HUDEP-2 (cell line): ENCODE measurements at regions not wholly inside any gene's neighbourhood (a gene's known extent, or its start where the extent isn't known, plus 50 kb on each side); places are given as distances from the start of the nearest gene placed in this dataset.
"Not testable (repeated sequence)": the region's sequence is repeated elsewhere in the genome, so short reads cannot be mapped to it uniquely, and the experiment has no call there.

Experiments used
- DNase-seq, 76 experiments: peaks; one replicate each; lab custom pipeline; 2025; ENCODE audit not compliant: unreplicated experiment in 76 of 76; lab: John Stamatoyannopoulos, UW

GRCh38 chr4:141449927-141450326, 186.5 kb upstream of the IL15 start:
- no peak for DNase-seq

- no peak for DNase-seq
These were observed 180.7 kb upstream of the IL15 start for GRCh38 chr4:141455651-141456050.

DNA sequence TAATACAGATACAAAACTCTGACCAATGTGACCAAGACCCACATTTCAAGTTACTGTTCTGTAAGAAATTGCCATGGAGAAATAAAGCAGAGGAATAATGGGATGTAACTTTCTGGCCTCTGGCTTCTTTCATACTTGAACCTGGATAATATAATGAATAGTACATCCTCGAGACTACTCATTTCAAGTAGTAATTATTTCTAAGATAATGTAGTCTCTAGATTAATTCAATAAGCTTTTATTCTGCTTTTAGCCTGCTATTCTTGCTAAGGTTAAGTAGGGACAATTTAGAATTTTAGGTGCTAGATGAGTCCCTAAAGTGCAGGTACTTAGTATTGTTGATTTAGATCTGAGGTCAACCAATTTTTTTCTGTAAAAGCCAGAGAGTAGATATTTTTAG, 178.7 kb upstream of the IL15 start:
- no peak for DNase-seq

- no peak for DNase-seq
These were observed 177.9 kb upstream of the IL15 start for GRCh38 chr4:141458501-141458900.

GRCh38 chr4:141459020-141459419, 177.4 kb upstream of the IL15 start:
- DNase-seq, result no peak

- no peak for DNase-seq
These were observed 174.0 kb upstream of the IL15 start for GRCh38 chr4:141462361-141462760.

- no peak for DNase-seq
These were observed 172.7 kb upstream of the IL15 start for GRCh38 chr4:141463678-141464077.

DNA sequence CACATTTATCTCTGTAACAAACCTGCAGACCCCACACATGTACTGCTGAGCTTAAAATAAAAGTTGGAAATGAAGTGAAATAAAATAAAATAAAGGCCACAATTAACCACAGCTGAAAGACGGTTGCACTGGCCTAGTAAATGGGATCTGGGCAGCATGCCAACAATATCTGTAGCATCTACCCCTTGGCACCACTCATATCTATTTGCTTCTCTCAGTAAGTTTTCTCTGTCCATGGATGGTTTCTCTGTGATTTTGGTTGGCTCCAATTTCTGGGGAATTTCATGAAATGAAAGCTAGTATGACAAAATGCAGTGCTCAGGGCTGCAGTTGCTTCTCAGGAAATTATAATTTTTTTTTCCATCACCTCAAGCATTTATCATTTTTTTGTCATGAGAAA, 172.0 kb upstream of the IL15 start:
- DNase-seq, result no peak

DNA sequence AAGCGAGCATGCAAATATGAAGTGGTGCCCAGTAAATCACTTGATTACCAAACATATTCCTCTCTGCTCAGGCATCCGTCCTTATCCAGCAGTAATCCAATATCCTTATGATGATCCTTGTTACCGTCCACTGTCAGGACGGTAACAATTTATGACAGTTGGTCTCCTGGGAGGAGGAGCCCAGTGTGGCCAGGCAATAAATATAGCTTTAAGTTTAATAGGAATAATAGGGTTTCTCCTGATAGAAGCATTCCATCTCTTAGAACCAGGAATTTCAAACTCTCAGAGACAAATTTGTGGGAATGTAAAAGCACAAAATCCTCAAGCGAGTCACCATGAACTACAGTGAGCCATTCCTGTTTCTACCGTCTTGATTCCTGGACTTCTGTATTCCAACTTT, 171.2 kb upstream of the IL15 start:
- no peak for DNase-seq

DNA sequence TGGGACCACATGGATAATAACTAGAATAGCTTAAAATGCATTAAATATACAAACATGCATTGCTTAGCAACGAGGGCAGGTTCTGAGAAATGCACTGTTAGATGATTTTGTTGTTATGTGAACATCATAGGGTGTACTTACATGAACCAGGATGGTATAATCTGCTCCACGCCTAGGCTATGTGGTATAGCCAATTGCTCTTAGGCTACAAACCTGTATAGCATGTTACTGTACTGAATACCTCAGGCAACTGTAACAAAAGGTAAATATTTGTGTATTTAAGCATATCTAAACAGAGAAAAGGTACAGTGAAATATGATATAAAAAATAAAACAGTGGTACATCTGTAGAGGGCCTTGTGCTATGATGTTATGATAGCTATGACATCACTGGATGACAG, 169.2 kb upstream of the IL15 start:
- DNase-seq, result no peak

DNA sequence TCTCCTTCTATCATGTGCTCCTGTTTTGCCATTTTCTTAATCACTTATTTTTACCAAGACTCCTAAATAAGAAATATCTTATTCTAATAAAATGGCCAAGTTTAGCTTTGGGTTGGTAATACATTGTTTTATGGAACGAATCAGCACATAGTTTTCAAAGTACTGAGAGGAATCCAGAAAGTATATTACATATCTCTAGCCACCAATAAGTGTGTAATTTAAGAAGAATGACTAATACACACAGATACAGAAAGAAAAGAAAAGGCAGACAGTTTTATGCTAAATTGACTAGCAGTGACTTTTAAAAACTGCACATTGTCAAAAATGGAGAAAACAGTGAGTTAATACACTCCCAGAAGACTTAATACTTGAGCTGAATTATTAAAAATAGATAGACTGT, 167.0 kb upstream of the IL15 start:
- DNase-seq, result no peak

GRCh38 chr4:141473026-141473540, 163.3 kb upstream of the IL15 start:
- DNase-seq, result no peak

GRCh38 chr4:141473952-141474351, 162.4 kb upstream of the IL15 start:
- no peak for DNase-seq

DNA sequence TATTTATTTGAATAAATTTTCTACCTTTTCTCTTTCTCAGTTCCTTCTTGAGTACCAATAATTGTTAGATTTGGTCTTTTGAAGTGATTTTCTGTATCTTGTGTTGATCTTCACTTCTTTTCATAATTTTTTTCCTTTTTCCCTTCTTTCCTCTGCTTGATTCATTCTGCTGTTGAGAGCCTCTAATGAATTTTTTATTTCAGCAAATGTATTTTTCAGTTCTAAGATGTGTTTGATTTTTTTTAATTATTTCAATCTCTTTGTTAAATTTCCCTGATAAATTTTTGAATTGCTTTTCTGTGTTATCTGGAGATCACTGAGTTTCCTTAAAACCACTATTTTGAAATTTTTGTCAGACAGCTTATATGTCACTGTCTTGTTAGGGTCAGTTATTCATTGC, 155.4 kb upstream of the IL15 start:
- DNase-seq, result no peak

- not testable (repeated sequence) for DNase-seq
These were observed 152.1 kb upstream of the IL15 start for GRCh38 chr4:141484298-141484697.

DNA sequence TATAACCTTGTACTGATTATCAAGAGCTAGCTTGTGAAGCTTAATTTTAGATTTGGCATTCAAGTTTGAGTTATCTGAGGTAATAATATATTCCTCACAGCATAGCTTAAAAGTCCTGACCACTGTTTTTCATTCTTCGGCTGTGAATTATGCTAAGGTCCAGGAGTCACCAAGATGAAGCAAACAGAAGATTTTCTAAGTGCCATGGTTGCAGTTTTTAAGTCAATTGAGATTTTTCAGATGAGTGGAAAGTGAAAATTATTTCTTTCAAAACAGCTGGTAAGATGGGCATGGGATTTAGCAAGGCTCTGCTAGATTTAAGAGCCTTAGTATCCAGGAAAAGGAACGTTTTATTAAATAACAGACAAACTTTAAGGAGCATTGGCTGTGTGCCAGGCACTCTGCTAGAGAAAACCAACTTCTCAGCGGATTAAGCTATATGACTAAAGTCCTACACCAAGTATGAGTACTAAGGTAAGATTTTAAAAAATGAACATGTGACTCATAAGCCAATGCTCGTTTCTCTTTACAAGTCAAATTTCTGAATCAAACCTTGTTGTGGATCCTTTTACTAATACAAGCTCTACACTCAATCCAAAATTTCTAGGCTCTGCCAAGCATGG, 149.9 kb upstream of the IL15 start:
- no peak for DNase-seq

GRCh38 chr4:141497627-141498026, 138.8 kb upstream of the IL15 start:
- DNase-seq, result no peak

GRCh38 chr4:141499261-141499853, 137.0 kb upstream of the IL15 start:
- no peak for DNase-seq

DNA sequence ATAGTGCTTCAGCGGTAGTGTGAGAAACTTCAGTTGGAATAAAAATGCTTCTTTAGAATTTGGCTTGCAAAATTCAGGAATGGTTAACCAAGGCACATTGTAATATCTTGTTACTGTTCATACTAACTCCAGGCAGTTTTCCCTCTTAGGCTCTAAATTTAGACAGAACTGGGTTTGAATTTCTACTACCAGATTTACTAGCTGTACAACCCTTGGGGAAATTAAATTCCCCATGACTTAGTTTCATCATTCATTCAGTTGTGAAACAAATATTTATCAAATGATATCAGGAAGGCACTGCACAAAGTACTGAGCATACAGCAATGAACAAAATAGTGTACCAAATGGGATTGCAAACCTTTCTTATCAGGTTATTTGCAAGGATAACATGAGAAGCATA, 135.0 kb upstream of the IL15 start:
- no peak for DNase-seq

GRCh38 chr4:141501931-141502330, 134.5 kb upstream of the IL15 start:
- no peak for DNase-seq

DNA sequence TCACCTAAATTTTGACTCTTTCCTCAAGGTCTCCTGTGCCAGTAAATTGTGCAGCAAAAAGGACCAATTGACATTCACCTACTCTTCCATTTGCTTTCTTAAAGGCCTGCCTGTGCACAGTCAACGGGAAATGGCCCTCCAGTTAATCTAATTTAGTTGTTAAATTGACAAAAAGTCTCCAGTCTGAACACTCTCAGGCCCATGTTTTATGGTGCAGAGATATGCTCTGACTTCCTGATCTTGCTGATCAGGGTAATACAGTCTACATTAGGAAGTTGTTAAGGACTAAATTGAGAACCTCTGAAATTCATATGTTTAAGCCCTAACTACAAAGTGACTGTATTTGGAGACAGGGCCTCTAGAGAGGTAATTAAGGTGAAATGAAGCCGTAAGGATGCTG, 133.6 kb upstream of the IL15 start:
- no peak for DNase-seq

GRCh38 chr4:141503260-141503659, 133.1 kb upstream of the IL15 start:
- DNase-seq, result no peak

GRCh38 chr4:141511055-141511454, 125.3 kb upstream of the IL15 start:
- DNase-seq, result no peak
